NCI-H128 (cell line): ENCODE measurements at regions not wholly inside any gene's neighbourhood (a gene's known extent, or its start where the extent isn't known, plus 50 kb on each side); places are given as distances from the start of the nearest gene placed in this dataset.

Source experiments
- DNase-seq: peaks from one replicate; lab custom pipeline; 2025; ENCODE audit not compliant: unreplicated experiment; lab: John Stamatoyannopoulos, UW

DNA sequence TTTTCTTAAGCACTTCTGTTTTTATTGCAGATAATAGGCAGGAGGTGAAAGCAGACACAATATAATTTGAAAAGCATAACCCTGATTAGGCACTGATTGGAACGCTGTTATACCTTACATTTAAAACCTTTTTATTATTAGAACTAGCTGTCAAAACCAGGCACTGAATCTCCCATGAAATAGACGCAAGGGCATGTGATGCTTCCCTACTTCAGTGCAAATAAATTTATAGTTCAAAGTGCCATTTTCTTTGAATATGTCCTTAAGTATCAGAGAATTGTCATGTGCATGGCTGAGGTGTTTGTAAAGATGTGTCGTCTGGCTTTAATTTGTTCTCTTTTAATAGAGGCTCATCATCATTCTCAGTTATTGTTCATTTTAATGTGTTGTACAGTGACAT lies 386.0 kb downstream of the NR2F2 start:
- DNase-seq: no peak

DNA sequence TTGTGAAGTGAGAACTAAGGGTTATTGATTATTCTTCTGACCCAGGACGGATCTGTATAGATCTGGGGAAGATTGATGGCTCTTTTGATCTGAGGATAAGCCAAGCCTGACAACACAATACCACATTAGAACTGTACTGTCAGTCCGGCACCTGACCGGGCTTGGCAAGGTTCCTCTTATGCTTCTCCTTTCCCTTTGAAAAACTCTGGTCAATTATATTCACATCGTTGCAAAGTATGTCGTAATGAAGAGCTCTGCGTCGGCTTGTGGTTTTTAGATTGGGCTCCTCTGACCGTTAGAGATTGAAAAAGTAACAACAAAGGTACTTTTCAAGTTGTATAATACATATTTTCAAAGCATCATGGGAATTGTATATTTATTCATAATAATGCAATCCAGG lies 389.8 kb downstream of the NR2F2 start:
- no peak for DNase-seq

GRCh38 chr15:96720656-96721055 lies 390.2 kb downstream of the NR2F2 start:
- no peak for DNase-seq

- no peak for DNase-seq
These were observed 398.1 kb downstream of the NR2F2 start for GRCh38 chr15:96728591-96728990.

GRCh38 chr15:96732704-96733103 lies 402.2 kb downstream of the NR2F2 start:
- DNase-seq: no peak

- DNase-seq: no peak
These were observed 403.2 kb downstream of the NR2F2 start for GRCh38 chr15:96733721-96734120.

GRCh38 chr15:96735632-96736240 lies 405.2 kb downstream of the NR2F2 start:
- DNase-seq: no peak

- no peak for DNase-seq
These were observed 405.9 kb downstream of the NR2F2 start for GRCh38 chr15:96736384-96736783.

DNA sequence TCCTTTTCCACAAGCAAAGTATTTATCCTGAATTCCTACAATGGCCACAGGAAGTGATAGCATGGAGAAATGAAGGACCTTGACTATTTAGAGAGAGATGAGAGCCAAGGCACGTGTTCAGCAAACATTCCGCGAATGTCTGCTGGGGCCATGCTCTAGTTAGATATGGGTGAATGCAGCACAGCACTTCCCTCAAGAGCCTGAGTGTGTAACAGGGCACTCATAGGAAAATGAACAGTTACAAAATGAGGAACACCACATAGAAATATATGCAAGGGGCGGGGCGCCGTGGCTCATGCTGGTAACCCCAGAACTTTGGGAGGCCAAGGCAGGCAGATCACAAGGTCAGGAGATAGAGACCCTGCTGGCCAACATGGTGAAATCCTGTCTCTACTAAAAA lies 406.9 kb downstream of the NR2F2 start:
- DNase-seq: no peak

DNA sequence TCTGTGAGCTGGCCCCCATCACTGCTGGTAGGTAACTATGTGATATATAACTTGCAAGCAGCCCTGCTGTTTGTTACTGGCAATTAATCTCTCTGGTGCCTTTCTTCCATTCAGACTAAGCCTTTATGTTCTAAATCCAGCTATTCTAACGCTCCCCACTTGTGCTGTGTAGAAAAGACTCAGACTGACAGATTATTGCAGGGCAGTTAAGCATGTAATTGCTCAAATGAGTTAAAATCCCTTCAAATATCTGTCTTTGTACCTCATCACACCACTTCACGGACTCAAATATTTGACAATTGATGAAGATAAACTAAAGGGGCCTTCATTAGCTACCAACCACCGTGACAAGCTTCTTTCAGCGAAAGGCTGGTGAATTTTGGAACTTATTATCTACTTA lies 416.2 kb downstream of the NR2F2 start:
- no peak for DNase-seq

DNA sequence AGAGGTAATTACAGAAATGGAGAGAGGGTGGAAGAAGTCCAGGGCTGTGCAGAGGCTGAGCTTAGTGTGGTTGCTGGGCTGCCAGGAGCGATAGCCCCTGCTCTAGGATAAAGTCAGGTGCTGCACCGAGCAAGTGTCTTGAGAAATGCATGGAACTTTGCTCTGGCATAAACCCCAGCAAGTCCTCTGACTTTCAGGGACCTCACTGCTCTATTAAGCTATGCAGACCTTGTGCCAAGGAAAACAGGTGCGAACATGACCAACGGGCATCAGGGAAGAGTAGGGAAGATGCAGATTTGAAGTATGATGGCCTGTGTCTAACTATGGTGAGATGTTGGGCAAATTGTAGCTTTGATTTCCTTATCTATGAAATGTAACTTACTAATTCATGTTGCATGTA lies 416.8 kb downstream of the NR2F2 start:
- no peak for DNase-seq

DNA sequence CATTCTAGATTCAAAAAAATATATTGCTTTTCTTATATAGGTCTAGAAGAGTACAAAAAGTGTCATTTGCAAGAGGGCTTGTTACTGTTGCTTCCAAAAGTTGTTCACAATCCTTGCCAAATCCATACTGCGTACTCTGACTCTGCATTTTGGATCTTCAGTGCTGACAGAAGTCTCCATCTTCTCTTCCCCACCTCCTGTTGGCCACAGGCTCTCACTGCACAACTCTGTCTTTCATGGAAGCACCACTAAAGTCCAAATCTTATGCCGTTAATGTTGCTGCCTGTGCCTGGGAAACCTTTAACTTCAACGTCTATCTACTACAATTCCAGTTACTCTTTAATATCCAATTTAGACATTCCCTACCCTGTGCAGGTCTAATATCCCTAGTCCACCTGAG lies 419.9 kb downstream of the NR2F2 start:
- DNase-seq: no peak

DNA sequence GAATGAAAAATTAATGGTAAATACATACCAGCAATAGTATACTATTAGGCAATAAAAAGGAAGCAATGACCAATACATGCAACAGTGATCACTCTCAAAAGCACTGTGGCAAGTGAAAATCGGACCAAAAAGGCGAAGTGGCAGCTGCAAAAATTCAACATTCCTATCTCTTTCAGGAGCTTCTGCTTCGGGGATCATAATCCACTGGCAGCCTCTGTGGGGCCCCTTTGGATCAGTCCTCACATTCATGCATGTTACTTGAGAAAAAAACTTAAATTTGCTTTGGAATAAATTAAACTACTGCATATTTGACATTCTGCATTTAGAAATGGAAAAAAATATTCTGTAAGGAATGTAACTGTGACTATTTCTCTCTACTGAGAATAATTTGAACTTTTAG lies 425.6 kb downstream of the NR2F2 start:
- no peak for DNase-seq

- DNase-seq: no peak
These were observed 426.2 kb downstream of the NR2F2 start for GRCh38 chr15:96756656-96757055.

- DNase-seq: no peak
These were observed 432.1 kb downstream of the NR2F2 start for GRCh38 chr15:96762566-96762965.

GRCh38 chr15:96764501-96764900 lies 434.0 kb downstream of the NR2F2 start:
- DNase-seq: no peak

GRCh38 chr15:96764946-96765345 lies 434.4 kb downstream of the NR2F2 start:
- DNase-seq: no peak

- no peak for DNase-seq
These were observed 435.9 kb downstream of the NR2F2 start for GRCh38 chr15:96766366-96766765.

GRCh38 chr15:96767703-96768434 lies 437.4 kb downstream of the NR2F2 start:
- DNase-seq: no peak

- no peak for DNase-seq
These were observed 437.9 kb downstream of the NR2F2 start for GRCh38 chr15:96768435-96768789.

GRCh38 chr15:96771035-96771434 lies 440.5 kb downstream of the NR2F2 start:
- no peak for DNase-seq

- DNase-seq: no peak
These were observed 443.7 kb downstream of the NR2F2 start for GRCh38 chr15:96774216-96774615.

DNA sequence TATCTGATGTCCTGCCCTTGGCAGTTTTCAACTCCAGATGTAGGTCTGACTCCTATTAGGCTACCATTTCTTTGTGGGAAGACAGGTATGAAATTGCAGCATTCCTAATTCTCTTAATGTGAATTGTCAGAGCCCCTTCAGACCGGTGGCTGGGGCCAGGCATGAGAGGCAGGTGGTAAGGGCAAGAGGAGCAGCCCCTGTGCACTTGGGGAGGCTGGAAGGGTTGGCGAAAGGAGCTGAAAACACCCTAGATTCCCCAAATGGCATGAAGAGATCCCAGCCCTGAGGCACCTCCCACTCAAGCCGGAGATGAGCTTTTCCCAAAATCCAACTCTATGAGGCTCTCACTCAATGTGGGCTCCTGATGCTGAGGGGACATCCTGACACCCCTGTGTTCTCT lies 453.2 kb downstream of the NR2F2 start:
- DNase-seq: no peak
